AG08396 (cell line): ENCODE measurements at regions not wholly inside any gene's neighbourhood (a gene's known extent, or its start where the extent isn't known, plus 50 kb on each side); places are given as distances from the start of the nearest gene placed in this dataset.
"Not testable (repeated sequence)": the region's sequence is repeated elsewhere in the genome, so short reads cannot be mapped to it uniquely, and the experiment has no call there.

Source experiments
- DNase-seq: peaks from one replicate; pipeline ENCODE4 v3.0.0; 2012; ENCODE audit warnings: low spot score, mixed read lengths

DNA sequence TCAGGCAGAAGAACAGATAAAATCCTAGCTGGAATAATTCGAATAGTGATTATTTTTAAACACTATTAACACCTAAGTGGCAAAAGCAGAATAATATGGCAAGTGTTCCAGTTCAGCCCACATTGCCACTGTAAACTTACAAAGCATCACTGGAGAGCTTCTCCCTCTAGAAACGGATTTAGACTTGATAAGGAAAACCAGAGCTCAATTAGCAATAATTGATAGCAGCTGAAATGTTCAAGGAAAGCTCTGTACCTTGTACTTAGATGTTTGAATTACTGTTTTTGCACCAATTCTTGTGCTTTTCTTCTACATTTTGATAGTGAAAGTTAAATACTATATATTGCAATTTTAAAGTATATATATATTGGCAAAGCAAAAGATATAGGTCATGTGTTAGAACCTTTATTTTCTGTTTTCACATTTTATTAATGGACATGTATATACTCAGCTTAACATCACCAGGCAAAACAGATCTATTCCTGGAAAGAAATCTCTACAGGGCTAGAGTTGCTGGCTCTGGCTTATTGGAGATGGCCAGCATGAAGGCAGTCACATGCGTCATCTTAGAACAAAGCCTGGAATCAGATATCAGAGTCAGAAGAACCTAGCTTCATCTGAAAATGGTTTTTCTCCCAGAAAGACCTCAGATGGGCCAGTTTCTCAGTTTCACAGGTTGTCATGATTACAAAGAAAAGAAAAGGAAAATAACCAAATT, 149.1 kb upstream of the CTAGE1 start:
- no peak for DNase-seq

DNA sequence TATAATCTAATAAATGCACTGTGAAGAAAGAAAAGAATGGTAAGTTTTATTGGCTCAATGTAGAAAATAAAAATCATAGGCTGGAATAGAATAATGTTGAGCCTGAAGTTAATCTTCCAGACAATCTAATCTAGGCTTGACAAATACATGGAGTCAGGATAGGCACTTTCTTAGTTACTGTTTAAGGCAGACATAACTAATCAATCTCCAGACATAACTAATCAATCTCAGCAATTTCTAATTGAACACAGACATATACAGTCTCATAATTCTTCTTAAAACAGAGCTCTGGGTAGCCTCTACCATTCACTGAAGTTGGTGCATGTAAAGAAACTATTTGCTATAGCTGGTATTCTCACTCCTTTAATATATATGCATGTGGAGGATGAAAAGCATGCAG, 150.1 kb upstream of the CTAGE1 start:
- DNase-seq: no peak

DNA sequence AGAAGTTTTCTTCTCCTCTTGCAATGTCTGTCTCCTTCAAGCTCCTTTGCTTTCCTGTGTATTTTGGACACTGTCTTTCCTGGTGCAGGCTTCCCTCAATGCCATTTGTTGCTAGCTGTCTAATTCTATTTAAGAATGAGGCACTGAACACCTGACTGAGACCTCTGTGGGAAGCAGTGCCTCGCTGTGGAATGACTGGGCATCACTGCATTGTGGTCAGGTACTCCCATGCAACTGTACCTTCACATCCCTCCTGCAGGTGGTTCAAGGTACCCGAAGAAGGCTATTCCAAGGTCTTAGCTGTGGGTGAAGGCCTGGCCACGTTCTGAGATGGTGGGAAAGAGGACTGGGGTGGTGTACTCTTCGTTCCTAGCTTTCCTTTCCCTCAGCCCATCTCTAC, 152.8 kb upstream of the CTAGE1 start:
- DNase-seq: no peak

DNA sequence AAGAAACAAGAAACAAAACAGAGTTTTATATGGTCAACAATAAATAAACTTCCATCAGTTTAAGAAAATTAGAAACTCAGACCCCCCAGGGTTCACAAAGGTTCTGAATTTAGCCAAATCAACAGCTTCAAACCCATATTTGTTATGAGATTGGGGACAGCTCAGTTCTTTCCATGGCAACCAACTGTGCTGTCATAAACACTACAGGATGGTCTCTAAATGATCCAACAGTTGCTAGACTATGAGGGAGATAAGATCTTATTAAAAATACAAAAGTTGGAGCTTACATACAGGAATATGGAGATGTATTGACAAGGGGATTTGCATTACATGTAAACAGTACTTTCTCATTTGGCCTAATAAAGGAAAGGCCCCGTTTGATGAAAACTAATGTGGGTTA, 154.6 kb upstream of the CTAGE1 start:
- DNase-seq: no peak

DNA sequence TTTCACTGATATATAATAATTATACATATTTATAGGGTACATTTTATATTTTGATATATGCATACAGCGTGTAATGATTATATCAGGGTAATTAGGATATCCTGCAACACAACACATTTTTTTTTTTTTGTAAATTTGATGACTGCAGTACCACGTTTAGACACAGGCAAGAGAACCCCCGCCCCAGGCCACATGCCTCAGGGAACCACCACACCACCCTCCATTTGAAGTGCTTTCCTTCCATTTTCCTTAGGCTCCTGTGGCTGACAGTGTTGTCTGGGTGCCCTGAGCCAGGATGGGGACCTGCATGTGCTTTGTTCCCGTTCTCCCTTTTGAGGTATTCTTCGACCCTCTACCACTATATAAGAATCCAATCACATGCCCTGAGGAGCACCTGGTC, 161.6 kb upstream of the CTAGE1 start:
- no peak for DNase-seq

DNA sequence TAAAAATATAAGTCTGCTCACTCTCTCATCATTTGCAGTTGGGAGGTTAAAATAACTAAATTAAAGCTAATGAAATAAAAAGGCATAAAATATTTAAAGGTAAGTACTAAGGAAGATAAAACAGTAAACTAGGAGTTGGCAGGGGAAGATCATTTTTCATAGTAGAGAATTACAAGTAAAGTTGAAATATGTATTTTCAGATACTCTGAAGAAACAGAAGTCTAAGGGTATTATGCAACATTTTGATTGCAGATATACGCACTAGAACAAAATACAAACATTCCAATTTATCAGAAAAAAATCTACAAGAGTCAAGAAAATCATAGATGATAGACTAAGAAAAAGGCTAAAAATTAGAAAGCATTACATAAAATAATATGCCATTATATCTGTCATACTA, 167.6 kb upstream of the CTAGE1 start:
- DNase-seq: no peak

DNA sequence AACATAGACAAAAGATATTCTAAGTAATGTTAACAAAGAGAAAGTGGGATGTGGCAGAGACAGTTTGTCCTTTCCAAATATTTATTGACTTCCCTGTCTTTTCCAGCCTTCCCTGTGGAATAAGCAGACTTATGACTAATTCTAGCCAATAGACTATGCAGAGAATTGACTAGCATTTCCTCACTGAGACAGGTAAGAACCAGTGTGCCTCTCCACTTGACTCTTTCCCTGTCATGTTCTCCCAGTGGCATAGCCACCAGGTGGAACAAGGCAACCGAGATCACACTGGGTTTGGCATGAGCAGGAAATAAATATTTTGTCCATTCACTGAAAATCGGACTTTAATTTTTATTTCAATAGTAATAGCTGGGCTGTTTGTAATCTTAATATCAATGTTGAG, 168.1 kb upstream of the CTAGE1 start:
- no peak for DNase-seq

DNA sequence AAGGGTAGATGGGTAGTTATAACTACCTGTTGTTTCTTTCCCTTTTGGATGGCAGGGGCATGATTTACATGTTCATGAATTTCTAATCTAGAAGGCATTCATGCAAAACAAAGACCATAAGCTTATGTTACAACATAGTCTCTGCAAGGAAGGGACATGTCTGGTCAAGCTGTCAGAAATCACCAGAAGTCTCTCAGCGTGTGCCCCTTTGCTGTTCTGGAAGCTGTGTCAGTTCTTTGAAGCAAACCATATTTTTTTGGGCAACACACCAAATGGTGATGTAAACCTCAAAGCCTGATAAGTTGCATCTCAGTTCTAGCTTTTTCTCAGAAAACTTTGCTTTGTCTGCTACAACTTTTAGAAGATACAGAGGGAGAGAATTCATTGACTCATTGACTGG, 173.5 kb upstream of the CTAGE1 start:
- DNase-seq: no peak

DNA sequence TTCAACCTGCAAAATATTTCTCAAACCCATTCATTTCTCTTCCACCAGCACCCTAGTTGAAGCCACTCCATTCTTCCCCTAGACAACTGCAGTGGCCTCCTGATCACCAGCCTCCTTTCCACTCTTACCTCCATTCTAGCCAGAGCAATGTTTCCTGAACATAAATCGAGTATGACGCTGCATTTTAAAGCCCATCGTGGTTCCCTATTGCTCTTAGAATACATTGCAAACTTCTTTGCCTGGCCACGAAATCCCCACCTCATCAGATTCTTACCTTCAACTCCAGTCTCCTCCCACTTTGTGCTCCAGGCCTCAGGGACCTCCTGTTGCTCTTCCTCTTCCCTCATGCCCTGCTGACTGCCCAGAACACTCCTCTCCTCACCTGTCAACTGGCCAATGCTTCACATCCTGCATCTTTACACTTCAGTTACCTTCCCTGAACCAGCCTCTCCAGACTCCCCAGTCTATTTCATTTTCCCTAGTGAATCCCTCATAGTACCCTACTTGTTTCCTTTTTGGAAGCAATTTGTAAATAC, 176.5 kb upstream of the CTAGE1 start:
- no peak for DNase-seq

DNA sequence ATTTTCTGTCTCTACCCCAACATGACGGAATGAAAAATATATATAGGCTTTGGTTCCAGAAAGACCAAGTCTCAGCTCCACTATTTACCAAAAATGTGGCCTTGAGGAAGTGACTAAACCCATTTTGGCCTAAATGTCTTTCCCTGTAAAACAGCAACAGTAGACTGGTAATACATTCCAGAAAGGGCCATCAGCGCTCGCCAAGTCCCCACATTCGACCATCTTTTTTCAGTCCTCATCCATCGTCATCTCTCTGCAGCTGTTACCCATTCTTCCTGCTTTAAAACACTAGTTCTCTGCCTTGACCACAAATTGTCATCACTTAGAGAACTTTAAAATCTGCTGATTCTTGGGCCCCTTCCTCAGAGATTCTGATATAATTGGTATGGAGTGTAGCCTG, 183.8 kb upstream of the CTAGE1 start:
- no peak for DNase-seq

DNA sequence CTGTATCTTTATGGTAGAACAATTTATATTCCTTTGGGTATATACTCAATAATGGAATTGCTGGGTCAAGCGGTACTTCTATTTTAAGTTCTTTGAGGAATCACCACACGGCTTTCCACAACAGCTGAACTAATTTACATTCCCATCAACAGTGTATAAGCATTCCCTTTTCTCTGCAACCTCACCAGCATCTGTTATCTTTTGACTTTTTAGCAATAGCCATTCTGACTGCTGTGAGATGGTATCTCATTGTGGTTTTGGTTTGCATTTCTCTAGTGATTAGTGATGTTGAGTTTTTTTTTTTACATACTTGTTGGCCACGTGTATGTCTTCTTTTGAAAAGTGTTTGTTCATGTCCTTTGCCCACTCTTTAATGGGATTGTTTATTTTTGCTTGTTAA, 184.7 kb upstream of the CTAGE1 start:
- not testable (repeated sequence) for DNase-seq

DNA sequence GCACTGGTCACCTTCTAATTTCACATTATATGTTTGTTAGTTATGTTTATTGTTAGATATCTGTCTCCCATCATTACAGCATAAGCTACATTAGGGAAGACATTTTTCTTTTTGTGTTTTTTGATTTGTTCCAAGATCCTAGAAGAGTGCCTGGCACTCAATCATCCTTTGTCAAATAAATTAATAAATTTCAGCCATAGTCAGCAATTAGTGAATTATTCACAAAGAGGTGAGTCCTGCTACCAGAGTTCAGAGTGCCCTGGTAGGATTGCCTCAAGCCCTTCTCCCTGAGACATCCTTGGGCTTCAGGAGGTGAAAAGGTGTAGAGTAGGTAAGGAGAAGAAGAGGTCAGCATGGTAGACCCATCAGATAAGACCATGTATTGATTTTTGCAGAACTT, 186.2 kb upstream of the CTAGE1 start:
- no peak for DNase-seq

DNA sequence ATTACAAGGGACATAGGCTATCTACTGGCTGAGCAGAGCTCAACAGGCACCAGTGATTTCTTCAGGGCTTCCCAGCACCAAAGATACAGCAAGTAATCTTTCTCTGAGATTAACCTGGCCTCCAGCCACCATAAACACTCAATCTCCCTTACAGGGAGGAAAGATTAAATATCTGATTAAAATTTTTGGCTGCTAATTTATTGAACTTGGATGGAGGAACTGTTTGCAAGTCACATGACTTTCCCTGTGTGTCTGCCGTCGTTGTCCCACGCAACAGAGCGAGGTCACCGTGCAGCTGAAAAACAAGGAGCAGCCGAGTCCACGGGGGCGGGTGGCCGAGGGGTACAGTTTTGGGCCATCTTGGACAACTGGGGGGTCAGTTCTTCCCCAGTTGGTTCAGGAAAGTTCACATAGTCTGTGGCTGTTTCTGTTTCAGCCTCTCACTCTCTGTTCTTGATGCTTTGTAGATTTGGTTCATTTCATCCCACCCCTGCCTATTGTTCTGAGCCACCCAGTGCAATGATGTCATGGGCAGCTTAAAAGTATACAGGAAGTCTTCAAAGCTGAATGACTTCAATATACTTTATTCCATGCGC, 186.8 kb upstream of the CTAGE1 start:
- DNase-seq: no peak

DNA sequence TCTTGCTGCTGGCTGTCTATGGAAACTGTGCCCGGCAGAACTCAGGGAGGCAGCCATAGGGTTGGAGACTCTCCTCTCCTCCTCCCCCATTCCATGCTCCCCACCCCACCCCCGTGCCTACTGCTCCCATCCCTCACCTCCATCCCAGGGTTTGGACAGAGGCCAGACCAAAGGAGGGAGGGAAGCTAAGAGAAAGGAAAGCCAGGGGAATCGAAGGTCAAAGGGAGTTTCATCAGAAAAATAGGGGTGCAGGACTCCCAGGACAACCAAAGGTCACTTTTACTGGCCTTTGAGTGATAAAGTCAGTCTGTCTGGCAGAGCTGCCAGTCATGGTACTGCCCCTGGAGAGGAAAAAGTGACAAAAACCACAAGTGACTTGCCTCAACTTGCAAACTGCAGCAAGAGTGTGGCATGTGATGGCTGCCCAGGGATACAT, 187.3 kb upstream of the CTAGE1 start:
- DNase-seq: no peak

DNA sequence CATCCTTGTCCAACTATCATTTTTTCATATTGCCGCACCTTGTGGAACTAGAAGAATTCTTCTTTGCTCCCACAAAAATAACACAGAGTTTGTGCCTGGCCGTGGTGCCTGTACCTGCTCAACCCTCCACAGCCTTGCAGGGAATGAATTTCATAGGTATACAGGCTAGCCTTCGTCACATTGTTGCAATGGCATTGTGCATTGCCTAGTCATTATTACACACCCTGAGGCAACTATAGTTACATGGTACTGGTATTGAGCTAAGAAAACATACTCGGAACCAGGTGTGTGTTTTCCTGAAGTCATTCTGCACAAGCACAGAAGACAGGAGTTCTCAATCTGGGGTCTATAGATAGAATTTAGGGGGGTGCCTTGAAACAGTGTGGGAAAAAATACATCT, 188.0 kb upstream of the CTAGE1 start:
- no peak for DNase-seq

DNA sequence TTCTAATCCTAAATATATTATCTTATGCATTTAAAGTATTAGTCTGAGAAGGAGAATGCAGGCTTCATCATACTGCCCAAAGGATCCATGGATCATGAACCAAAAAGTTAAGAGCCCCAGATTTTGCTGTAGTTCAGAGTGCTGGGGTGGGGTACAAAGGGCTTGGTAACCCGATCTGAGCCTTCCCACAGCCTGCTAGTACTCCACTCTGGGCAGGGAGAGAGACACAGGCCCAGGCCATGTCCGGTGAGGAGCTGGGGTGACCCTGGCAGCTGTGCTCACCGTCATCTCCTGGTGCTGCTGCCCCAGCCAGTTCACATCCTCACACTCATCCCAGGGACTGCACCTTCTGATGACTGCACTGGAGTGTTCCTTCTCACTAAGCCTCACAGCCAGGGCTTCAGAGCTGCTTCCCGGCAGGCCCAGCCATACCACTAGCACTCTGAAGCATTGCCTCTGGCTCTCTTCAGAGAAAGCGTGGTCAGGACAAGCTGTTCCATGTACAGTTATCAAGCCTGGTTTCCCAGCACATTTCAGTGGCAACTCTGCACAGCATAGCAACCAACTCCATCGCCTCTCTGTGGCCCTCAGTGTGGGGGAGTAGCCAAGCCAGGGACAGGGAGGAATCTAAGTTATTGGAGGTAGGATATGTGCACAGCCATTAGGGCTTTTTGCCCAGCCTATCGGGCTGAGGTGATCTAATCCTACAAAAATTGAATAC, 189.0 kb upstream of the CTAGE1 start:
- no peak for DNase-seq

DNA sequence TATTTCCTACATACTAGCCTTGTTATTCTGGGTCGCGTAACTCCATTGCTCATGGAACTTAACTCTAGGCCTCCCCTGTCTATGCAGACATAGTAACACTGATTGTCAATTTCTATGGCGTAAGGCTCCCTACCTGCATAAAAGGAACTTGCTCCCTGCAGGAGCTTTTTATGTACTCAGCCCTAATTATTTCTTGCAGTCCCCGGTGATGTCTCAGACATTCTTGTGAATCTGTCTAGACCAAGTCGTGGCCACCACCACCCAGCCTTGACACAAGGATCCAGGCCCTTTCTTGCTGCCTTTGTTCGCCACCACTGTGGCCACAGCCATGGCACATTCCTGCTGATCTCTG, 189.5 kb upstream of the CTAGE1 start:
- no peak for DNase-seq

DNA sequence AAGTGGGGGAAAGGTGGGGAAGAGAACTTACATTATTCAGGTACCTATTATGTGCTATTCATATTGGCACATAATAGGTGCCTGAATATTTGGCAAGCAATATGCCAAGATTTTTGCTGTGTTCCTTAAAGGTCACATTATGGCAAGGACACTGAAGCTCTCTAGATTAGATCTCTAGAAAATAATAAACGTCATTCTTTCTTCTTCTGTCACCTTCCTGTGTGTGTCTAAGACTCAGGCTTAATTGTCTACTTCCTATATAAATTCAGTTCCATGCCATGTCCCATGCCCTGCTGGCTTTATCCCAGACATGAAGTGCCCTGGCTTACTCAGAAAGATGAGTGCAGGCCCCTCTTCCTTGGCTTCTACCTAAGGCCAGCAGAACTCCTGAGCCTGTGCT, 191.1 kb upstream of the CTAGE1 start:
- DNase-seq: no peak

DNA sequence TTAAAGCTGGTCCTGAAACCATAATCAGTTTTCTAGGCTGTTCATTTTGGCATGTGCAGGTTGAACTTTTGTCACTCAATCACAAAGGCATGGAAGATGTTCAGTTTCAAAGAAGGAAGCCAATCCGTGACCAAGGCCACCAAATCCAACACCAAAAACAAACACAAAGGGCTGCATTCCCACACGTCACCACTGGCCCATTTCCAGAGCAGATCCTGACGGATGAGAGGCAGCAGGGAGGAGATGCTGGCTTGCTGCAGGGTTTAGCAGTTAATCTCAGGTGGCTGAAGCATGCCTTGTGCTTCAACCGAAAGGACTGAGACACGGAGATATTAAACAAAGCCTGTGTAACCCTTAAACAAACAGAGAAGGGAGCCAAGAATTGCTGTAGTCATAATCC, 191.9 kb upstream of the CTAGE1 start:
- DNase-seq: no peak

DNA sequence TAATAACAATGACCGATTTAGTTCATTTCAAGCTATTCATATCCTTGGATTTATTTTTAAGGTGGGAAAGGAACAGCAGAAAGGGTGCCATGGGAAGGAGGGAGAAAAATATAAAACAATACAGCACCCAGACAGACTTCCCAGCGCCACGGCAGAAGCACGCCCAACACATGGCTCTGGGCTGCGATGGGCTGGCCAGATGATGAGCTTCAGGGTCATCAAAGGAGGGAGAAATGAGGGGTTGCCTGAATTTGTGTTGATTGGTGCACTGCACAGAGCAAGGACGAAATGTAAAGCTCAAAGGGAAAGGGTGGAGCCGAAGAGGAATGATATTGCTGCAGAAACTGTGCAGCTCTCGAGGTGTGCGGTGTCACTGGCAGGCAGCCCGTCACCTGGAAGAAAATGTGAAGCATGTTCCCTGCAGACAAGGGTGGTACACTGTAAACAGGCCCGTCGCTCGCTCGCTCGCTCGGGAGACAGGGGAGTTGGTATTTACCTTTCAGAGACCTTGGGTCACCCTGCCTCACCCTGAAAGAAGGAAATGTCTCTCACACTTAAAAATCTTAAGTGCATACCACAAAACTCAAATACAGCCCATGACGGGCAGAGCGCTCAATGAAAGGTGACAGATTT, 195.5 kb upstream of the CTAGE1 start:
- DNase-seq: no peak

DNA sequence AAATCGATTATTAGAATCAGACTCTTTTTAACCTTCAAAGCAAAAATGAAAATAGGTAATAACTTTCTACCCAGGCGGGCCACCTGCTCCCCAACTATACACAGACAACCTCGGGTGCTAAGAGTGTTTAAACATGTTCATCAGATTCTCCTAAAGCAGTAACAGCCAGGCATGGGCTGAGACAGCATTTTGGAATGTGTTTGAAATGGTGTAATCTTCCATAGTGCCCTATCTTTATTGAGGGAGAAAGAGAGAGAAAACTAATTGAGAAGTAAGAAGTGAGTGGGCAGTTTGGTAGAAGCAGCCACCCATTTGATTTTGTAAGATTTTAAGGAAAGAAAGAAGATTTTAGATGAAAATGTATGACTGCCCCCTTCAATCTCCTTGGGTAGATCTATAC, 196.1 kb upstream of the CTAGE1 start:
- no peak for DNase-seq

DNA sequence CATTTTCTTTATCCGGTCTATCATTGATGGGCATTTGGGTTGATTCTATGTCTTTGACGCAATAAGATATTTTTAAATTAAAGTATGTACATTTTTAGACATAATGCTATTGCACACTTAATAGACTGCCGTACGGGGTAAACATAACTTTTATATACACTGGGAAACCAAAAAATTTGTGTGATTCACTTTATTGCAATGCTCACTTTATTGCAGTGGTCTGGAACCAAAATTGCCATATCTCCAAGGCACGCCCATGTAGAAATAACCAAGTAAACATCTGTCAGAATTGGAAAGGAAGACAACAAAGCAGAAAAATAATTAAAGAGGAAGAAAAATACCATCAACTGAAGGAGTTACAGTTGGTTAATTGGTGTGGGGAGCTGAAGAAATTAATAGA, 205.8 kb upstream of the CTAGE1 start:
- DNase-seq: no peak

DNA sequence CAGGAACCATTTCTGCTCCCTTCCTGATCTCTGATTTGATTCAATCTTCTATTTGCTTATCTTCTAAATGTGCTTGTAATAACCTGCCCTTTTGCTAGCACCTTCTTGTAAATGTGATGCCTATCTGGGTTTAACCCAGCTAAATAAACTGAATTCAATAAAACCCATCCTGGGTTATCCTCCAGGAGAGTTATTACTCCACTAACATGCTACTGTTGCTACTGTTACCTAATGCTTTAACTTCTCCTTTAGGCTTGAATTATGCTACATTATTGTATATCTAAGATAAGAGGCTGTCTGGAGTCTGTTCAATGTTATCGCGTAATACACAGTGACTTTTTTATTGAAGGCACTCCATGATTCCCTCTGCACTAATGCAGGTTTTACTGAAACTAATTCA, 206.5 kb upstream of the CTAGE1 start:
- no peak for DNase-seq
